KMS-11 (cell line): ENCODE measurements at regions not wholly inside any gene's neighbourhood (a gene's known extent, or its start where the extent isn't known, plus 50 kb on each side); places are given as distances from the start of the nearest gene placed in this dataset.

Experiments
- H2AFZ ChIP-seq: fragments of 200-600 bp; sonication (generic); 2 replicates; pipeline ENCODE4 v1.6.1; 2016; ENCODE audit warnings: antibody characterized with exemption, mixed run types, low read depth
- H3K27ac ChIP-seq: fragments of 200-600 bp; sonication (generic); 2 replicates; pipeline ENCODE4 v1.6.1; 2016; ENCODE audit warnings: mild to moderate bottlenecking, mixed run types
- H3K27me3 ChIP-seq: fragments of 200-600 bp; sonication (generic); 2 replicates; pipeline ENCODE4 v1.6.1; 2017; ENCODE audit warnings: mild to moderate bottlenecking, low read depth, mixed run types, moderate library complexity; ENCODE audit not compliant: insufficient read depth
- H3K36me3 ChIP-seq: fragments of 200-600 bp; sonication (generic); 2 replicates; pipeline ENCODE4 v1.6.1; 2017; ENCODE audit warnings: mild to moderate bottlenecking, mixed run types; ENCODE audit not compliant: insufficient read depth
- H3K4me1 ChIP-seq: fragments of 200-600 bp; sonication (generic); 2 replicates; pipeline ENCODE4 v1.6.1; 2016; ENCODE audit warnings: mild to moderate bottlenecking, low read depth, mixed run types; ENCODE audit not compliant: poor library complexity, severe bottlenecking
- H3K4me2 ChIP-seq: fragments of 200-600 bp; sonication (generic); 2 replicates; pipeline ENCODE4 v1.7.0; 2016; ENCODE audit warnings: mild to moderate bottlenecking, mixed run types
- H3K4me3 ChIP-seq: fragments of 200-600 bp; sonication (generic); IDR thresholded peaks from 2 replicates; pipeline ENCODE4 v1.6.1; 2017; ENCODE audit warnings: low read depth, low read length, mixed read lengths; ENCODE audit not compliant: insufficient read depth
- H3K79me2 ChIP-seq: fragments of 200-600 bp; sonication (generic); 2 replicates; pipeline ENCODE4 v1.6.1; 2016; ENCODE audit warnings: low read depth, mixed run types; ENCODE audit not compliant: insufficient read depth
- H3K9ac ChIP-seq: fragments of 200-600 bp; sonication (generic); 2 replicates; pipeline ENCODE4 v1.6.1; 2016; ENCODE audit warnings: mild to moderate bottlenecking, mixed run types
- H4K20me1 ChIP-seq: fragments of 200-600 bp; sonication (generic); 2 replicates; pipeline ENCODE4 v1.6.1; 2016; ENCODE audit warnings: mild to moderate bottlenecking, mixed run types; ENCODE audit not compliant: insufficient read depth
- TF ChIP-seq, protein P1 (sequence below): fragments of 200-600 bp; sonication (generic); conservative IDR thresholded peaks from 2 replicates; pipeline ENCODE4 v1.6.1; 2017; ENCODE audit warnings: low read depth, mild to moderate bottlenecking, antibody characterized with exemption, low read length, moderate library complexity, mixed read lengths

DNA sequence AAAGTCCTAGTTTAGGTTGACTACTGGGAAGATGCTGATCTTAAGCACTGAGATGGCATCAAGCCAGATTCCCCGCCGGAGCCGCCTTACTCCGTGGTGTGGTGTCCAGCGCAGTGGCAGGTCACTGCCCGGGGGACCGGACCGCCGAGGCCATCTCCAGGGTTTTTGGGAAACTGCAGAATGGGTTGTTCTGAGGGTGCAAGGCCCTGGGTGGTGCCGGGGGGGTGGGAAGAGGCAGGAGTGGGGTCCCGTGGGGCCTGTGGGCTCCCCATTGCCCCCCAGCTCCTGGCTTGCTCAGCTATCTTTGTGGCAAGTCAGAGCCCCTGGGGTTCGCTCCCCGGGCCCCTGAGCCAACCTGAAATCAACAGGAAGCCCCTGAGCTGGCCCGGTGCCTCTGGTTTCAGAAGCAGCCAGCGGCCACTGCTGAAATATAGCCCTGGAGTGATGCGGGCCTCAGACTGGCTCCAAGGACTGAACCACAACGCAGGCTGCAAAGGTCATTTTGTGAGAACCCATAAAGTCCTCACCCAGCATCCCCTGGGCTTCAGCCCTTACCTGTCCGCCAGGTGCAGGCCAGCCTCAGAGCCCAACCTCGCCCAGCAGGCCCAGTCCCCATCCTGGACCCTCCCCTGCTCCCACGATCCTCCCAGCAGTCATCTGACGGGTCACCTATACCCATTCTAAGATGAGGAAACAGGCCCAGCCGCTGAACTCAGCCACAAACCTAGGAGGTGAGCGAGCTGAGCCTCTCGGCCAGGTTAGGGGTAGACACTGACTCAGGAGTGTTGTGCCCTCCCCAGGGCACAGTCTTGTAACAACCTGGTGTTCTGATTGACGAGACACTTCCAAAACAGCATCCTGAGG is 102.7 kb downstream of the PDGFA start:
- no peaks in the 10 kb centered on the region for H3K4me1 ChIP-seq
- H3K4me2 ChIP-seq: no peak overlapping the region
- TF ChIP-seq, protein P1, sequence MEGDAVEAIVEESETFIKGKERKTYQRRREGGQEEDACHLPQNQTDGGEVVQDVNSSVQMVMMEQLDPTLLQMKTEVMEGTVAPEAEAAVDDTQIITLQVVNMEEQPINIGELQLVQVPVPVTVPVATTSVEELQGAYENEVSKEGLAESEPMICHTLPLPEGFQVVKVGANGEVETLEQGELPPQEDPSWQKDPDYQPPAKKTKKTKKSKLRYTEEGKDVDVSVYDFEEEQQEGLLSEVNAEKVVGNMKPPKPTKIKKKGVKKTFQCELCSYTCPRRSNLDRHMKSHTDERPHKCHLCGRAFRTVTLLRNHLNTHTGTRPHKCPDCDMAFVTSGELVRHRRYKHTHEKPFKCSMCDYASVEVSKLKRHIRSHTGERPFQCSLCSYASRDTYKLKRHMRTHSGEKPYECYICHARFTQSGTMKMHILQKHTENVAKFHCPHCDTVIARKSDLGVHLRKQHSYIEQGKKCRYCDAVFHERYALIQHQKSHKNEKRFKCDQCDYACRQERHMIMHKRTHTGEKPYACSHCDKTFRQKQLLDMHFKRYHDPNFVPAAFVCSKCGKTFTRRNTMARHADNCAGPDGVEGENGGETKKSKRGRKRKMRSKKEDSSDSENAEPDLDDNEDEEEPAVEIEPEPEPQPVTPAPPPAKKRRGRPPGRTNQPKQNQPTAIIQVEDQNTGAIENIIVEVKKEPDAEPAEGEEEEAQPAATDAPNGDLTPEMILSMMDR: no peak
- no peak overlapping the region for H3K4me3 ChIP-seq
- H3K36me3 ChIP-seq: no peaks in the 10 kb centered on the region
- no peak overlapping the region for H3K9ac ChIP-seq
- peaks cover 50% of the 10 kb centered on the region for H3K27me3 ChIP-seq
- H3K27ac ChIP-seq: no peak overlapping the region
- H4K20me1 ChIP-seq: no peaks in the 10 kb centered on the region
- no peak overlapping the region for H2AFZ ChIP-seq
- H3K79me2 ChIP-seq: no peaks in the 10 kb centered on the region

DNA sequence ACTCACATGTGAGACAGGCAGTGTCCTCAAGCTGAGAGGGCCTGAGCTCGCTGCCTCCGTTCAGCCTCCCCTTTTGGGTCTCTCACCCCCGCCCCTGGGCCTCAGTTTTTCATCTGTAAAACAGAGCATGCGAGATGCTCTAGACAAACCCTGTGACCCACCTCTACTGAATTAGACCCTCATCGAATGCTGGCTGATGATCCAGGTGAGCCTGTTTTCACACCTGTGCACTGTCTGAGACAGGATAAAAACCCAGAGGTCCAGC is 102.1 kb downstream of the PDGFA start:
- Histone ChIP-seq H3K36me3 (no peaks in the 10 kb centered on the region), H3K79me2 (no peaks in the 10 kb centered on the region), H2AFZ (no peak overlapping the region), H3K4me2 (no peak overlapping the region), H3K4me3 (no peak overlapping the region), H3K27ac (no peak overlapping the region), H4K20me1 (no peaks in the 10 kb centered on the region), H3K27me3 (peaks cover 50% of the 10 kb centered on the region), H3K9ac (no peak overlapping the region), H3K4me1 (no peaks in the 10 kb centered on the region)
- TF ChIP-seq, protein P1: no peak

DNA sequence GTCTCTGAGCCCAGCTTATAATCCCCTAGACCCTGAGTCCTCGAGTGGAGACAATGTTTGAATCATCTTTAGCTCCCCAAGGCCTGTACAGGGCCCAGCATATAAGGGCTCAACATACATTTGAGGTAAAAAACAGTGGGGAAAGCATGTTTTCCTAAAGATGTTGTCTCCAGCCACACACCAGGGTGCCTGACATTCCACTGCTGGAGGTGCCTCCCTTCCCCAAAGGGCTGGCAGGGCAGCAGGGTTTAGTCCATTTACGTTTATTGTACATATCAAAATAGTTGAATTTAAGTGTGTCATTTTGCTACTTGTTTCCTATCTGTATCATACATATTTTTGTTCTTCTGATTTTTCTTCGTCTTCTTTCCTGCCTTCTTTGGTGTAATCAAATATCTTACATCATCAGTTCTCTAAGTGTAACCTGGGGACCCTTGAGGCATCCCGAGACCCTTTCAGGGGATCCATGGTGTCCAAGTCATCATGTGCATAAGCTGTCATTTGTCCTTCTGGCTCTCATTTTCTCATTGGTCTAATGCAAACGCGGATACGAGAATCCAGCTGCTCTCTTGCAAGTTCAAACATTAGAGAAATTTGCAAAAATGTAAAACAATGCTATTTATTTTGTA is 101.6 kb downstream of the PDGFA start:
- Histone ChIP-seq H3K27me3 (peaks cover 47% of the 10 kb centered on the region; the same call in 1 of the 2 replicates), H4K20me1 (no peaks in the 10 kb centered on the region), H3K36me3 (no peaks in the 10 kb centered on the region), H3K9ac (no peak overlapping the region), H3K4me3 (no peak overlapping the region), H3K4me1 (no peaks in the 10 kb centered on the region), H3K4me2 (no peak overlapping the region), H3K79me2 (no peaks in the 10 kb centered on the region), H3K27ac (no peak overlapping the region), H2AFZ (no peak overlapping the region)
- TF ChIP-seq, protein P1: no peak

DNA sequence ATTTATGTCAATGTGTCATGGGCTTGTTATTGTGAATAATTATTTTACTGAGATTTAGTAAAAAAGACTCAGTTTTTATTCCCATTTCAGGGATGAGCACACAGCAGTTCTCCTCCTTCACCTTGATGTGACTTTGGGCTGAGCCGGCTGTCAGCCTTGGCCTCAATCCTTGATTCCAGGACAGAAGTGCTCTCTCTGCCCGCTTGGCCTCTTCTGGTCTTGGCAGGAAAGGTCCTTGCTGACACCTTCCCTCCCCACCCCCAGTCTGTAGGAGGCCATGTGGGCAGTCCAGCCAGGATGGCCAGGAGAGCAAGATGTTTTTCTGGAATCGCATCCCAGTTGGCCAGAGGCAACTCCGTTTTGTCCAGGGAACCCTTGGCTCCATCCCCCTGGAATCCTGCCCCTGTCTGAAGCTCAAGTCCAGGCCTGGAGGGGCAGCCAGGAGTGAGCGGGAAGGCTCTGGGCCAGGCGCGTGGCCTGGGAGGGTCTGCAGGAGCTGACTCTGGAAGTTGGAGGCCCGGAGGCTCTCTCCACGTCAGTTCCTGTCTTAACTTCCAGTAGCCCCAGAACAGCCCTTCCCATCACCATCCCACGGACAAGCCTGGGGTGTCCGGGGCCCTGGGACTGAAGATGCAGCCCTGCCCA is 100.9 kb downstream of the PDGFA start:
- Histone ChIP-seq H3K4me3 (no peak overlapping the region), H3K36me3 (no peaks in the 10 kb centered on the region), H3K4me2 (no peak overlapping the region), H3K9ac (no peak overlapping the region), H2AFZ (no peak overlapping the region), H3K4me1 (no peaks in the 10 kb centered on the region), H3K27me3 (peaks cover 51% of the 10 kb centered on the region; the same call in 1 of the 2 replicates), H3K79me2 (no peaks in the 10 kb centered on the region), H4K20me1 (no peaks in the 10 kb centered on the region), H3K27ac (no peak overlapping the region)
- TF ChIP-seq, protein P1: no peak
